Ovary (tissue), 3 donors: ENCODE measurements at regions not wholly inside any gene's neighbourhood (a gene's known extent, or its start where the extent isn't known, plus 50 kb on each side); places are given as distances from the start of the nearest gene placed in this dataset.

Experiments
- CTCF ChIP-seq, 3 donors: fragments of 450-650 bp in 2 of 3; fragments of 200-600 bp in 1 of 3; IDR thresholded peaks; one replicate each; pipeline versions ENCODE4 v1.5.1 to v1.8.0; 2016 to 2022; ENCODE audit warnings: antibody characterized with exemption in 3 of 3, mild to moderate bottlenecking in 1 of 3
- EP300 ChIP-seq: sonication (generic); formaldehyde crosslinking; IDR thresholded peaks from one replicate; pipeline ENCODE4 v1.6.1; 2017; ENCODE audit warnings: antibody characterized with exemption
- POLR2A ChIP-seq: fragments of 450-650 bp; IDR thresholded peaks from one replicate; pipeline ENCODE4 v1.6.1; 2017; ENCODE audit warnings: antibody characterized with exemption, mild to moderate bottlenecking, moderate library complexity
- donor health status: DM: no; HTN: no; CAD: no.

- TF ChIP-seq CTCF (IDR thresholded peaks at IDR 0.05) = no peak
- no peak for TF ChIP-seq EP300
- no peak for TF ChIP-seq POLR2A
Measured at GRCh38 chr3:22585504-22585903, 617.6 kb upstream of the UBE2E2 start.
